GM23248 (cell line): ENCODE measurements at regions not wholly inside any gene's neighbourhood (a gene's known extent, or its start where the extent isn't known, plus 50 kb on each side); places are given as distances from the start of the nearest gene placed in this dataset.

Experiments
- DNase-seq: peaks from one replicate; pipeline ENCODE4 v3.0.0-alpha.2; 2015
- H2AFZ ChIP-seq: fragments of 200-600 bp; sonication (generic); 2 replicates; pipeline ENCODE4 v1.6.1; 2016; ENCODE audit warnings: antibody characterized with exemption
- H3F3A ChIP-seq: fragments of 200-600 bp; sonication (generic); 2 replicates; pipeline ENCODE4 v1.6.1; 2016; ENCODE audit warnings: mild to moderate bottlenecking, antibody characterized with exemption, mixed run types; ENCODE audit not compliant: insufficient read depth
- H3K27ac ChIP-seq: fragments of 200-600 bp; sonication (generic); 2 replicates; pipeline ENCODE4 v1.5.1; 2016; ENCODE audit warnings: mild to moderate bottlenecking
- H3K27me3 ChIP-seq: fragments of 200-600 bp; sonication (generic); replicated peaks from 2 replicates; pipeline ENCODE4 v1.6.1; 2016; ENCODE audit warnings: mild to moderate bottlenecking; ENCODE audit not compliant: insufficient read depth
- H3K36me3 ChIP-seq: fragments of 200-600 bp; sonication (generic); 2 replicates; pipeline ENCODE4 v1.6.1; 2016; ENCODE audit warnings: low read depth, mild to moderate bottlenecking
- H3K4me1 ChIP-seq: fragments of 200-600 bp; sonication (generic); 2 replicates; pipeline ENCODE4 v1.6.1; 2016; ENCODE audit warnings: mild to moderate bottlenecking; ENCODE audit not compliant: insufficient read depth
- H3K4me2 ChIP-seq: fragments of 200-600 bp; sonication (generic); one replicate; pipeline ENCODE4 v1.6.1; 2016; ENCODE audit warnings: mild to moderate bottlenecking; ENCODE audit not compliant: unreplicated experiment
- H3K4me3 ChIP-seq: fragments of 200-600 bp; sonication (generic); 2 replicates; pipeline ENCODE4 v1.5.1; 2016; ENCODE audit warnings: mild to moderate bottlenecking
- H3K79me2 ChIP-seq: fragments of 200-600 bp; sonication (generic); 2 replicates; pipeline ENCODE4 v1.6.1; 2016; ENCODE audit warnings: mild to moderate bottlenecking; ENCODE audit not compliant: insufficient read depth
- H3K9ac ChIP-seq: fragments of 200-600 bp; sonication (generic); 2 replicates; pipeline ENCODE4 v1.6.1; 2016; ENCODE audit warnings: mild to moderate bottlenecking
- H3K9me2 ChIP-seq: fragments of 200-600 bp; sonication (generic); 2 replicates; pipeline ENCODE4 v1.6.1; 2016; ENCODE audit warnings: mixed run types, mild to moderate bottlenecking, moderate library complexity; ENCODE audit not compliant: insufficient read depth
- H3K9me3 ChIP-seq: fragments of 200-600 bp; sonication (generic); one replicate; pipeline ENCODE4 v1.6.1; 2017; ENCODE audit warnings: low read depth
- H4K20me1 ChIP-seq: fragments of 200-600 bp; sonication (generic); 2 replicates; pipeline ENCODE4 v1.6.0; 2016; ENCODE audit not compliant: insufficient read depth
- EZH2 ChIP-seq: fragments of 200-600 bp; sonication (generic); IDR thresholded peaks from 2 replicates; pipeline ENCODE4 v1.6.1; 2018; ENCODE audit warnings: antibody characterized with exemption, mild to moderate bottlenecking; ENCODE audit not compliant: insufficient read depth, poor library complexity, severe bottlenecking
- EZH2phosphoT487 ChIP-seq: fragments of 200-600 bp; sonication (generic); IDR thresholded peaks from 2 replicates; pipeline ENCODE4 v1.6.1; 2018; ENCODE audit warnings: antibody characterized with exemption, moderate library complexity, mild to moderate bottlenecking, low read depth; ENCODE audit not compliant: insufficient read depth
- WGBS, 2 experiments: methylation state at CpG; one replicate each; pipeline ENCODE4 v1.1.6; 2015 to 2017; ENCODE audit warnings: low lambda C conversion rate in 2 of 2, low coverage in 1 of 2; ENCODE audit errors: missing lambda C conversion rate in 2 of 2; 5-methylcytosine and 5-hydroxymethylcytosine counted together
- in situ Hi-C: fragments of 300-500 bp; cut with MboI; formaldehyde crosslinking; loops from 2 replicates; pipeline ENCODE4 v1.15.0; 2020

GRCh38 chr20:21017528-21018085 lies 88.6 kb downstream of the LINC00237 start:
- in situ Hi-C loops = no loop called here
- Histone ChIP-seq H3K27me3 (peaks cover 27% of the 10 kb centered on the region), H3K4me3 (no peak overlapping the region)

GRCh38 chr20:21016751-21017150 lies 89.4 kb downstream of the LINC00237 start:
- DNase-seq = no peak
- H3K9me2 ChIP-seq = no peaks in the 10 kb centered on the region
- H3K4me2 ChIP-seq = no peak overlapping the region
- in situ Hi-C loops = no loop called here
- H3K4me3 ChIP-seq = no peak overlapping the region
- TF ChIP-seq EZH2 (no peak), EZH2phosphoT487 (no peak)
- 15 to 17% methylated on average over 3 of the region's 3 CpGs for WGBS, 2 experiments
- H3K9ac ChIP-seq = no peak overlapping the region
- no peaks in the 10 kb centered on the region for H4K20me1 ChIP-seq
- H3K27me3 ChIP-seq = peaks cover 27% of the 10 kb centered on the region
- H2AFZ ChIP-seq = no peak overlapping the region
- 0 out of 2 replicates have a peak, but pooled peaks cover 2% of the 10 kb centered on the region for H3K4me1 ChIP-seq
- H3K79me2 ChIP-seq = no peaks in the 10 kb centered on the region
- H3K9me3 ChIP-seq = no peaks in the 10 kb centered on the region
- H3F3A ChIP-seq = no peaks in the 10 kb centered on the region
- H3K36me3 ChIP-seq = no peaks in the 10 kb centered on the region
- no peak overlapping the region for H3K27ac ChIP-seq

More at GRCh38 chr20:21017528-21018085, 88.6 kb downstream of the LINC00237 start:
- H2AFZ ChIP-seq = no peak overlapping the region
- no peaks in the 10 kb centered on the region for H4K20me1 ChIP-seq
- no peaks in the 10 kb centered on the region for H3K9me3 ChIP-seq
- 0 out of 2 replicates have a peak, but pooled peaks cover 2% of the 10 kb centered on the region for H3K4me1 ChIP-seq
- H3K9me2 ChIP-seq = no peaks in the 10 kb centered on the region
- no peak for DNase-seq
- no peaks in the 10 kb centered on the region for H3K79me2 ChIP-seq
- no peak overlapping the region for H3K4me2 ChIP-seq
- no peak overlapping the region for H3K9ac ChIP-seq
- WGBS, 2 experiments = 29 to 36% methylated on average over 11 of the region's 11 CpGs
- TF ChIP-seq EZH2 (no peak), EZH2phosphoT487 (no peak)
- no peaks in the 10 kb centered on the region for H3F3A ChIP-seq
- H3K27ac ChIP-seq = no peak overlapping the region
- no peaks in the 10 kb centered on the region for H3K36me3 ChIP-seq

- H3K36me3 ChIP-seq = no peaks in the 10 kb centered on the region
- H3K79me2 ChIP-seq = no peaks in the 10 kb centered on the region
- no peaks in the 10 kb centered on the region for H3K9me3 ChIP-seq
- H3K4me1 ChIP-seq = no peaks in the 10 kb centered on the region
- TF ChIP-seq EZH2 (no peak), EZH2phosphoT487 (no peak)
- H3K9me2 ChIP-seq = no peaks in the 10 kb centered on the region
- no peak overlapping the region for H3K9ac ChIP-seq
- no peak for DNase-seq
- in situ Hi-C loops = no loop called here
- no peaks in the 10 kb centered on the region for H3F3A ChIP-seq
- 0 to 4% methylated on average over 1 of the region's 1 CpG for WGBS, 2 experiments
- no peaks in the 10 kb centered on the region for H4K20me1 ChIP-seq
- no peak overlapping the region for H2AFZ ChIP-seq
- no peak overlapping the region for H3K4me2 ChIP-seq
- no peak overlapping the region for H3K27ac ChIP-seq
- no peak overlapping the region for H3K4me3 ChIP-seq
- H3K27me3 ChIP-seq = peaks cover 15% of the 10 kb centered on the region
Measured at GRCh38 chr20:21014528-21014927, 91.6 kb downstream of the LINC00237 start.

GRCh38 chr20:21008951-21009350 lies 97.2 kb downstream of the LINC00237 start:
- H3K9me3 ChIP-seq = no peaks in the 10 kb centered on the region
- H4K20me1 ChIP-seq = no peaks in the 10 kb centered on the region
- DNase-seq = no peak
- no peak overlapping the region for H3K4me3 ChIP-seq
- H3K4me1 ChIP-seq = no peaks in the 10 kb centered on the region
- in situ Hi-C loops = no loop called here
- H3K27ac ChIP-seq = no peak overlapping the region
- WGBS, 2 experiments = 49 to 54% methylated on average over 7 of the region's 7 CpGs
- H3K27me3 ChIP-seq = no peaks in the 10 kb centered on the region
- H3K9ac ChIP-seq = no peak overlapping the region
- H3K9me2 ChIP-seq = no peaks in the 10 kb centered on the region
- no peak overlapping the region for H3K4me2 ChIP-seq
- no peaks in the 10 kb centered on the region for H3K36me3 ChIP-seq
- no peak for TF ChIP-seq EZH2
- no peak for TF ChIP-seq EZH2phosphoT487
- no peaks in the 10 kb centered on the region for H3F3A ChIP-seq
- no peaks in the 10 kb centered on the region for H3K79me2 ChIP-seq
- no peak overlapping the region for H2AFZ ChIP-seq

GRCh38 chr20:21006611-21007010 lies 99.5 kb downstream of the LINC00237 start:
- no peak overlapping the region for H2AFZ ChIP-seq
- no peaks in the 10 kb centered on the region for H3F3A ChIP-seq
- DNase-seq = no peak
- H3K9me2 ChIP-seq = no peaks in the 10 kb centered on the region
- H3K27me3 ChIP-seq = no peaks in the 10 kb centered on the region
- H3K79me2 ChIP-seq = no peaks in the 10 kb centered on the region
- no peaks in the 10 kb centered on the region for H4K20me1 ChIP-seq
- H3K4me3 ChIP-seq = no peak overlapping the region
- H3K9me3 ChIP-seq = no peaks in the 10 kb centered on the region
- in situ Hi-C loops = no loop called here
- no peaks in the 10 kb centered on the region for H3K36me3 ChIP-seq
- TF ChIP-seq EZH2phosphoT487 = no peak
- no peak for TF ChIP-seq EZH2
- no peaks in the 10 kb centered on the region for H3K4me1 ChIP-seq
- no peak overlapping the region for H3K4me2 ChIP-seq
- H3K9ac ChIP-seq = no peak overlapping the region
- H3K27ac ChIP-seq = no peak overlapping the region
